PC-3 (cell line): ENCODE measurements at regions not wholly inside any gene's neighbourhood (a gene's known extent, or its start where the extent isn't known, plus 50 kb on each side); places are given as distances from the start of the nearest gene placed in this dataset.

Experiments
- ATAC-seq: fragments of 200-7000 bp; cut with Tn5 transposase; 2 replicates; pipeline ENCODE4 v1.9.1; 2020; ENCODE audit warnings: mild to moderate bottlenecking, moderate library complexity
- BruUV-seq: library from RNA; stranded (reverse); fragments of 400-500 nt; replicated peaks from 2 replicates; lab custom pipeline; 2021; lab: Mats Ljungman, UMichigan
- CTCF ChIA-PET: fragments of 300-600 bp; sonication (Branson Sonifier 250); formaldehyde crosslinking; loops from one replicate; lab custom pipeline; 2022; ENCODE audit warnings: antibody characterized with exemption; lab: Charles Lee
- POLR2A ChIA-PET: fragments of 300-600 bp; sonication (Branson Sonifier 250); formaldehyde crosslinking; loops from one replicate; lab custom pipeline; 2022; ENCODE audit warnings: antibody characterized with exemption; ENCODE audit not compliant: unreplicated experiment; lab: Charles Lee
- DNase-seq: peaks from one replicate; pipeline ENCODE4 v3.0.0-alpha.2; 2015
- H2AFZ ChIP-seq: fragments of 300-600 bp; sonication (generic); 2 replicates; pipeline ENCODE4 v1.6.0; 2016; ENCODE audit warnings: antibody characterized with exemption, low read length
- H3F3A ChIP-seq: fragments of 300-600 bp; sonication (generic); one replicate; pipeline ENCODE4 v1.6.0; 2017; ENCODE audit warnings: antibody characterized with exemption, low read length, control low read depth, mild to moderate bottlenecking; ENCODE audit not compliant: unreplicated experiment
- H3K27ac ChIP-seq: fragments of 300-600 bp; sonication (generic); 2 replicates; pipeline ENCODE4 v1.5.1; 2016; ENCODE audit warnings: mild to moderate bottlenecking, low read length
- H3K27me3 ChIP-seq: fragments of 300-600 bp; sonication (generic); 2 replicates; pipeline ENCODE4 v1.6.1; 2016; ENCODE audit warnings: low read length, mixed read lengths
- H3K36me3 ChIP-seq: fragments of 300-600 bp; sonication (generic); 2 replicates; pipeline ENCODE4 v1.6.1; 2016; ENCODE audit warnings: low read depth, mixed run types, low read length, mixed read lengths
- H3K4me1 ChIP-seq: fragments of 300-600 bp; sonication (generic); 2 replicates; pipeline ENCODE4 v1.5.1; 2016; ENCODE audit warnings: low read length; ENCODE audit not compliant: insufficient read depth
- H3K4me2 ChIP-seq: fragments of 300-600 bp; sonication (generic); 2 replicates; pipeline ENCODE4 v1.6.0; 2016; ENCODE audit warnings: low read length
- H3K4me3 ChIP-seq: fragments of 300-600 bp; sonication (generic); 2 replicates; pipeline ENCODE4 v1.5.1; 2016; ENCODE audit warnings: mild to moderate bottlenecking, low read length, mixed read lengths
- H3K79me2 ChIP-seq: fragments of 300-600 bp; sonication (generic); 2 replicates; pipeline ENCODE4 v1.6.1; 2017; ENCODE audit warnings: low read length, mixed read lengths
- H3K9ac ChIP-seq: fragments of 300-600 bp; sonication (generic); 2 replicates; pipeline ENCODE4 v1.6.0; 2016; ENCODE audit warnings: mild to moderate bottlenecking, low read length
- H3K9me2 ChIP-seq: fragments of 300-600 bp; sonication (generic); replicated peaks from 2 replicates; pipeline ENCODE4 v1.6.1; 2016; ENCODE audit warnings: mixed run types, low read length, mixed read lengths
- H3K9me3 ChIP-seq: fragments of 300-600 bp; sonication (generic); 2 replicates; pipeline ENCODE4 v1.6.1; 2016; ENCODE audit warnings: low read length, mixed read lengths
- H4K20me1 ChIP-seq: fragments of 300-600 bp; sonication (generic); 2 replicates; pipeline ENCODE4 v1.6.1; 2016; ENCODE audit warnings: low read length, mixed read lengths
- EZH2 ChIP-seq: fragments of 300-600 bp; sonication (generic); IDR thresholded peaks from one replicate; pipeline ENCODE4 v1.6.1; 2017; ENCODE audit warnings: antibody characterized with exemption, mild to moderate bottlenecking, low read length; ENCODE audit not compliant: unreplicated experiment
- EZH2phosphoT487 ChIP-seq: fragments of 300-600 bp; sonication (generic); IDR thresholded peaks from 2 replicates; pipeline ENCODE4 v1.6.1; 2018; ENCODE audit warnings: mild to moderate bottlenecking, antibody characterized with exemption, low read length, borderline replicate concordance
- intact Hi-C: fragments of 100-400 bp; cut with micrococcal nuclease; formaldehyde crosslinking; loops from 2 replicates; pipeline ENCODE4 v1.9.0; 2023
- TF ChIP-seq, protein P1 (sequence below): fragments of 300-600 bp; sonication (generic); conservative IDR thresholded peaks from 2 replicates; pipeline ENCODE4 v1.5.1; 2017; ENCODE audit warnings: antibody characterized with exemption, low read depth, mild to moderate bottlenecking, low read length

DNA sequence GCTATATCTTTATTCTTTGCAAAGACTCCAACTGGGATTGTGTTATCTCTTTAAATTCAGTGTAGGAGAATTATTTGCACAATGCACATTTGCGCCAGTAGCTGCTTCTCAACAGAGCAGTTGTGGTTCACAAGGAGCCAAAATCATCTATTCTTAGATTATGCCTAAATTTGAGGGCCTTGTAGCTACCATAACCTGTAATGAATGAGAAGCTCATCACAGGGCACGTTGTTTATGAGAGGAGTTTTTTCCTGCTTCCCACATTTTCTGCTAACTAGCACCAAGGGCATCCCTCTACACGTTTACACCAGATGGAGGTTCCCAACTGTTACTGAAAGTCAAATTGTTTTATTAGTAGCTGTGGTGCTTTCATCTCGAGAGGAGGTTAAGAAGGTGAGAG, 322.4 kb downstream of the TMEM161B start:
- Histone ChIP-seq H3K36me3 (no peaks in the 10 kb centered on the region), H3K27ac (no peak overlapping the region), H3K27me3 (no peaks in the 10 kb centered on the region), H3K4me2 (no peak overlapping the region), H3F3A (no peaks in the 10 kb centered on the region), H3K4me3 (no peak overlapping the region), H3K9me3 (no peaks in the 10 kb centered on the region), H2AFZ (no peak overlapping the region), H3K79me2 (no peaks in the 10 kb centered on the region), H3K9me2 (no peaks in the 10 kb centered on the region), H3K4me1 (no peaks in the 10 kb centered on the region), H3K9ac (no peak overlapping the region), H4K20me1 (no peaks in the 10 kb centered on the region)
- POLR2A ChIA-PET = no interaction called here
- DNase-seq = no peak
- ATAC-seq = no peak
- CTCF ChIA-PET = no interaction called here
- BruUV-seq = no TSS peak
- TF ChIP-seq EZH2phosphoT487 = no peak
- TF ChIP-seq EZH2 = no peak
- TF ChIP-seq, protein P1, sequence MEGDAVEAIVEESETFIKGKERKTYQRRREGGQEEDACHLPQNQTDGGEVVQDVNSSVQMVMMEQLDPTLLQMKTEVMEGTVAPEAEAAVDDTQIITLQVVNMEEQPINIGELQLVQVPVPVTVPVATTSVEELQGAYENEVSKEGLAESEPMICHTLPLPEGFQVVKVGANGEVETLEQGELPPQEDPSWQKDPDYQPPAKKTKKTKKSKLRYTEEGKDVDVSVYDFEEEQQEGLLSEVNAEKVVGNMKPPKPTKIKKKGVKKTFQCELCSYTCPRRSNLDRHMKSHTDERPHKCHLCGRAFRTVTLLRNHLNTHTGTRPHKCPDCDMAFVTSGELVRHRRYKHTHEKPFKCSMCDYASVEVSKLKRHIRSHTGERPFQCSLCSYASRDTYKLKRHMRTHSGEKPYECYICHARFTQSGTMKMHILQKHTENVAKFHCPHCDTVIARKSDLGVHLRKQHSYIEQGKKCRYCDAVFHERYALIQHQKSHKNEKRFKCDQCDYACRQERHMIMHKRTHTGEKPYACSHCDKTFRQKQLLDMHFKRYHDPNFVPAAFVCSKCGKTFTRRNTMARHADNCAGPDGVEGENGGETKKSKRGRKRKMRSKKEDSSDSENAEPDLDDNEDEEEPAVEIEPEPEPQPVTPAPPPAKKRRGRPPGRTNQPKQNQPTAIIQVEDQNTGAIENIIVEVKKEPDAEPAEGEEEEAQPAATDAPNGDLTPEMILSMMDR = no peak
- intact Hi-C loops = no loop called here

DNA sequence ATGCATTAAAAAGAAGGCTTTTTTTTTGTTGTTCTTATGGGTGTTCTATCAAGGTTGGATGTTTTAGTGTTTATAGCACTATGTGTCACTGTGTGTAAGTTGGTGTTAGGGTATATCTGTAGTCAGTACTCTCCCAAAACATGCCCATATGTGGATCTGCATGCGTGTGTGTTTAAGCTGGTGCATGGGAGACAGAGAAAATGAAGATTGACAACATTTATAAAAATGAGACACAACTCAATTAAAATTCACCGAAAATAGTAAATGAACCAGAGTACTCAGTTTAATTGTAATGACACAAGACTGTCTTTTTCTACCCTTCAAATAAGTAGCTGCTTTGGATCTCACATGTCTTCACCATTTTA, 323.4 kb downstream of the TMEM161B start:
- Histone ChIP-seq H3K9ac (no peak overlapping the region), H3K27ac (no peak overlapping the region), H3K9me3 (no peaks in the 10 kb centered on the region), H3K27me3 (no peaks in the 10 kb centered on the region), H3K4me2 (no peak overlapping the region), H4K20me1 (no peaks in the 10 kb centered on the region), H3K4me1 (no peaks in the 10 kb centered on the region), H3F3A (no peaks in the 10 kb centered on the region), H3K79me2 (no peaks in the 10 kb centered on the region), H3K9me2 (no peaks in the 10 kb centered on the region), H2AFZ (no peak overlapping the region), H3K4me3 (no peak overlapping the region), H3K36me3 (no peaks in the 10 kb centered on the region)
- ChIA-PET POLR2A (no interaction called here), CTCF (no interaction called here)
- intact Hi-C loops = no loop called here
- DNase-seq = no peak
- ATAC-seq = no peak
- TF ChIP-seq, protein P1 = no peak
- TF ChIP-seq EZH2phosphoT487 (no peak), EZH2 (no peak)
- BruUV-seq = no TSS peak

DNA sequence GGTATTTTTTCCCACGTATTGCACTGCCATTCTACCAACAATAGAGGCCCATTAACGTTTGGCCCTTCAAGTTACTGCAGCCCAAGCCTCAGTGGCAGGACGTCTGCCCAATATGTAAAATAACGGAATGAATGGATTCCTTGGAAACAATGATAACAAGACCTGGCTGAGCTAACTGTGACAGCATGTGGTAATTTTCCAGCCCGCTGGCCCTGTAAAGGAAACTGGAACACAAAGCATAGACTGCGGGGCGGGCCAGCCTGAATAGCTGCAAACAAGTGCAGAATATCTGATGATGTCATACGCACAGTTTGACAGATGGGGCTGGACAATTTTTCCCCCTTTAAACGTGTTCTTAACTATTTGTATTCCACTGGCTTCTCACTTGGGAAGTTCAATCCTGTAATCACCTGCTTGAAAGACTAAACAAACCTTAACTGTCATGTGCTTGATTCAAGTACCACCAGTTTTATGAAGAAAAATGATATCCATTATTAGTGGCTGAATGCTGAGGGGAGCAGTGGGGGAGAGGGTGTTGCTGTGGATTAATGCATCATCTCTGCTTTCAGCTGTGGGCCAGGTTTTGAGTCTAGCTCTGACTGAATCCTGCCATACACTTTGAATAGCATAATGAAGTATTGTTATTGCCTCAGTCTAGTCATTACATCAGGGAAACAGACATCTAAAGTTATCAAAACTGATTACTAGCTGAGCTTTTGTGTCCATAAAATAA, 323.9 kb downstream of the TMEM161B start:
- ChIA-PET CTCF (no interaction called here), POLR2A (no interaction called here)
- no peak for TF ChIP-seq EZH2
- no peak for TF ChIP-seq EZH2phosphoT487
- TF ChIP-seq, protein P1 = no peak
- BruUV-seq = no TSS peak
- no peak overlapping the region for H3K9ac ChIP-seq
- H3F3A ChIP-seq = no peaks in the 10 kb centered on the region
- H3K4me1 ChIP-seq = no peaks in the 10 kb centered on the region
- no peaks in the 10 kb centered on the region for H3K9me3 ChIP-seq
- intact Hi-C loops = no loop called here
- H3K9me2 ChIP-seq = no peaks in the 10 kb centered on the region
- H2AFZ ChIP-seq = no peak overlapping the region
- no peak overlapping the region for H3K27ac ChIP-seq
- H3K36me3 ChIP-seq = no peaks in the 10 kb centered on the region
- no peak overlapping the region for H3K4me2 ChIP-seq
- H3K4me3 ChIP-seq = no peak overlapping the region
- DNase-seq (no peak), ATAC-seq (no peak)
- H3K79me2 ChIP-seq = no peaks in the 10 kb centered on the region
- no peaks in the 10 kb centered on the region for H4K20me1 ChIP-seq
- H3K27me3 ChIP-seq = no peaks in the 10 kb centered on the region
